Liver (tissue), 3 donors: ENCODE measurements at regions not wholly inside any gene's neighbourhood (a gene's known extent, or its start where the extent isn't known, plus 50 kb on each side); places are given as distances from the start of the nearest gene placed in this dataset.

Source experiments
- CTCF ChIP-seq: fragments of 150-350 bp; IDR thresholded peaks from 2 replicates; pipeline ENCODE4 v1.5.1; 2017; ENCODE audit warnings: improper control_type of control experiment, low read depth, low read length; ENCODE audit not compliant: missing input control
- GABPA ChIP-seq, 2 donors: IDR thresholded peaks in 1 of 2; conservative IDR thresholded peaks in 1 of 2; 2 replicates each; pipeline ENCODE4 v1.6.1; 2016; ENCODE audit warnings: antibody characterized with exemption in 2 of 2, mild to moderate bottlenecking in 1 of 2, moderate library complexity in 1 of 2
- JUND ChIP-seq, 2 donors: IDR thresholded peaks; 2 replicates each; pipeline ENCODE4 v1.6.1; 2016; ENCODE audit warnings: antibody characterized with exemption in 2 of 2
- RAD21 ChIP-seq, 2 donors: IDR thresholded peaks; 2 replicates each; pipeline ENCODE4 v1.6.1; 2016; ENCODE audit warnings: antibody characterized with exemption in 2 of 2, mild to moderate bottlenecking in 2 of 2
- SP1 ChIP-seq: IDR thresholded peaks from 2 replicates; pipeline ENCODE4 v1.6.1; 2018; ENCODE audit warnings: antibody characterized with exemption, mild to moderate bottlenecking
- TAF1 ChIP-seq: conservative IDR thresholded peaks from 2 replicates; pipeline ENCODE4 v1.6.1; 2016; ENCODE audit warnings: antibody characterized with exemption, mild to moderate bottlenecking
- YY1 ChIP-seq: IDR thresholded peaks from 2 replicates; pipeline ENCODE4 v1.6.1; 2016; ENCODE audit warnings: antibody characterized with exemption, mild to moderate bottlenecking
- ZBTB33 ChIP-seq: IDR thresholded peaks from 2 replicates; pipeline ENCODE4 v1.6.1; 2016; ENCODE audit warnings: antibody characterized with exemption
- donor health status: healthy.
- donor health status: healthy.

- no peak for TF ChIP-seq JUND (IDR thresholded peaks at IDR 0.05)
- no peak for TF ChIP-seq RAD21 (IDR thresholded peaks at IDR 0.05)
- no peak for TF ChIP-seq CTCF
- TF ChIP-seq YY1 = no peak
- TF ChIP-seq TAF1 = no peak
- TF ChIP-seq GABPA (IDR thresholded peaks at IDR 0.05 in 1 of 2, conservative IDR thresholded peaks at IDR 0.05 in 1 of 2) = no peak
- TF ChIP-seq ZBTB33 = no peak
- TF ChIP-seq SP1 = no peak
Observed at GRCh38 chr2:120905298-120905697, 169.6 kb downstream of the GLI2 start.
